ENCODE measurements at regions not wholly inside any gene's neighbourhood (a gene's known extent, or its start where the extent isn't known, plus 50 kb on each side); places are given as distances from the start of the nearest gene placed in this dataset.
A peak's percentile ranks its signal among the peaks of the same experiment; 100 is the strongest.

- DNase-seq: no peak
Measured at GRCh38 chr15:62968699-62969098, 73.8 kb upstream of the TPM1 start.

- peak; percentile 16 for DNase-seq
Measured at GRCh38 chr15:62969442-62970089, 73.0 kb upstream of the TPM1 start.

- no peak for DNase-seq
Measured at GRCh38 chr15:62972814-62973213, 69.7 kb upstream of the TPM1 start.

- DNase-seq: no peak
Measured at GRCh38 chr15:62975515-62975914, 67.0 kb upstream of the TPM1 start.

DNA sequence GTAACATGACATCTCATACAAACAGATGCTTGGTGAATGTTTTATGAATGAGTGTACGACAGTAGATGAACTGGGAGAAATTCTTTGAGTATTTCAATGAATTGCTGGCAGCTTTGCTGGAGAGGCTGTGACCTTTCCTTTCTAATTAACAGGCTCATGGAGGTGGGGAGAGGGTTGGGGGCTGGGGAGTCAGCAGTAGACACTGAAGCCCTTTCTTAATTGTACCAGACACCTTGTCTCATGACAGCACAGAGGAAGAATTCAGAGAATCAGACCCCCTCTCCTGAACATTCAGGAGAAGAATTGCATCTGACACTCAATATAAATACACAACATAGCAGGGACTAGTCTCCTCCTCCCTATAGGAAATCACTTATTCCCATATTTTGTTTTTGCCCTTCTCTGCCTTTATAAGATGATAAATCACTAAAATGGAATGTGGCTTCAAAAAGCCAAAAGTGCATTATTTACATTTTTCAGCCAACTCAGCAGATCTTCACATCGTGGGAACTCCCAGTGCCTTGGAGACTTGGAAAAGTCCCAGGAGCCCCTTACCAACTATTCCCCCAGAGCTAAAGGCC is 66.2 kb upstream of the TPM1 start:
- no peak for DNase-seq

- no peak for DNase-seq
Measured at GRCh38 chr15:62977952-62978811, 64.4 kb upstream of the TPM1 start.

GRCh38 chr15:62979252-62979651 is 63.3 kb upstream of the TPM1 start:
- no peak for DNase-seq

- no peak for DNase-seq
Measured at GRCh38 chr15:62981071-62981470, 61.5 kb upstream of the TPM1 start.

GRCh38 chr15:62983956-62984355 is 58.6 kb upstream of the TPM1 start:
- DNase-seq: peak; percentile 30

GRCh38 chr15:62985768-62986167 is 56.8 kb upstream of the TPM1 start:
- no peak for DNase-seq

GRCh38 chr15:62986948-62987347 is 55.6 kb upstream of the TPM1 start:
- no peak for DNase-seq

DNA sequence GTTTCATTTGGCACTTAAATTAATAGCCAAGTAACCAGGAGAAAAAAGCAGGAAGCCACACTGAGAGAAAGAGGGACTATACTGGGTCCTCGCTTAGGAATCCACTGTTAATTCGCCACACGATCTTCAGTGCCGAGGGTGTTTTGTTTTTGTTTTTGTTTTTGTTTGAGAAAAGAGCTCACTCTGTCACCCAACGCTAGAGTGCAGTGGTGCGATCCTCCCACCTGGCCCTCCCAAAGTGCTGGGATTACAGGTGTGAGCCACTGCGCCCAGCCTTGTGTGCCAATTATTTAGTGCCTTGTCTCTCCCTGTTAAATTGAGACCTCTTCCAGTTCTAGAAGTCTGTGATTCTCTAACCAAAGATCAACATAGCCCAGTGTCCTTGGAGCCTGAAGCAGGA is 53.8 kb upstream of the TPM1 start:
- no peak for DNase-seq

- no peak for DNase-seq
Measured at GRCh38 chr15:62989366-62990055, 53.0 kb upstream of the TPM1 start.

DNA sequence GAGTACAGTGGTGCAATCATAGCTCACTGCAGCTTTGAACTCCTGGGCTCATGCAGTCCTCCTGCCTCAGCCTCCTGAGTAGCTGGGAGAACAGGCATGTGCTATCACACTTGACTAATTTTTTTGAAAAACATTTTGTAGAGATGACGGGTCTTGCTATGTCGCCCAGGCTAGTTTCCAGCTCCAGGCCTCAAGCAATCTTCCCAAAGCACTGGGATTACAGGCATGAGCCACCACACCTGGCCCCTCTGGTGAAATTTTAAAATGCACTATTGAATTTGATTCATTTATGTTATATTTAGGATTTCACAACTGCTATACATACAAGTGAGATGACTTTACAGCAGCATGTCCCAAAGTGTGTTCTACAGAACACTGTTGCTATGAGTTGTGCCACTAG is 50.8 kb upstream of the TPM1 start:
- no peak for DNase-seq

- DNase-seq: no peak
Measured at GRCh38 chr15:62992302-62992701, 50.2 kb upstream of the TPM1 start.

Data from OCI-M1 (cell line).